T-helper 1 cell (primary cell): ENCODE measurements at regions not wholly inside any gene's neighbourhood (a gene's known extent, or its start where the extent isn't known, plus 50 kb on each side); places are given as distances from the start of the nearest gene placed in this dataset.
"Not testable (repeated sequence)": the region's sequence is repeated elsewhere in the genome, so short reads cannot be mapped to it uniquely, and the experiment has no call there.

Experiments used
- DNase-seq, 5 donors: peaks; one replicate each; pipeline ENCODE4 v3.0.0-alpha.2; 2012 to 2020

DNA sequence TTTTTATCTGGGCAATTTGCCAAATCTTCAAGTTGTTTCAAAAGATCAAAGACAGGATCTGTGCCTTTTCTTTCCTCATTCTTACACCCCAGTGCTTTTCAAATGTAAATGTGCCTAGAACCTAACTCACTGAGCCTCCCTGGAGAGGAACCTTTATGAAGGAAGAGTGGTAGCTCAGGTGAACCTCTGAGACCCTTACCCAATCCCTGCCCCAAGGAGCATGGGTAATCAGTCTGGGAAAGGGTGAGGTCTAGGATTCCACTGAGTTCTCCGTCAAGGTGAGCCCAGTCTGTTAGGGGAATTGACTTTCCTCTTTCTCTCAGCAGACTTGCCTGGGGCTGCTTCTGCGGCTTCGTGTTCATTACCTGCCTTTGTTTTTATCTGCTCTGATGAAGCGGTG, 88.1 kb upstream of the MAP4K4 start:
- no peak for DNase-seq

DNA sequence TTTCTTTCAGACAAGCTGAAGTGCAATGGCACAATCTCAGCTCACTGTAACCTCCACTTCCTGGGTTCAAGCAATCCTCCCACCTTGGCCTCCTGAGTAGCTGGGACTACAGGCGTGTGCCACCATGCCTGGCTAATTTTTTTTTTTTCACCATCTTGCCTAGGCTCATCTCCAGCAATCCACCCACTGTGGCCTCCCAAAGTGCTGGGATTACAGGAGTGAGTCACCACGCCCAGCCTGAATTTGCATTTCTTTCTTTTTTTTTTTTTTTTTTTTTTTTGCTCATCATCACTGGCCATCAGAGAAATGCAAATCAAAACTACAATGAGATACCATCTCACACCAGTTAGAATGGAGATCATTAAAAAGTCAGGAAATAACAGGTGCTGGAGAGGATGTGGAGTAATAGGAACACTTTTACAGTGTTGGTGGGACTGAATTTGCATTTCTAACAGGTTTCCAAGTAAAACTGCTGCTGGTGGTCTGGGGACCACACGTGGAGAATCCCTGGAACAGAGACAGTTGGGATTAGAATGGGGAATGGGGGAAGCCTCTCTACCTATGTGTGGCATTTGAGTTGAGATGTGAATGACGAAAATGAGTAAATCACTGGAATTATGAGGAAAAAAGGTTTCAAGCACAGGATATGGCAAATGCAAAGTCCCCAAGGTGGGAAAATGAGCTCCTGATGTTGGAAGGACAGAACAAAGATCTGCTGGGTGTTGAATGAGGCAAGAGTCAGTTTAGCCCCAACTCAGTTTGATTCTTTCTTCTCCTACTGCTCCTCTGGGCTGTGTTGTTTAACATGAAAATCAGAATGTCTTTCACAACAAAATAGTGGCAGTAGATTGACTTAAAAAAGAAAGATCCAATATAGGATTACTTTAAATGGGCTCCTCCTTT, 88.8 kb upstream of the MAP4K4 start:
- DNase-seq = no peak

- no peak for DNase-seq
Observed at GRCh38 chr2:101597347-101597944, 100.1 kb upstream of the MAP4K4 start.

DNA sequence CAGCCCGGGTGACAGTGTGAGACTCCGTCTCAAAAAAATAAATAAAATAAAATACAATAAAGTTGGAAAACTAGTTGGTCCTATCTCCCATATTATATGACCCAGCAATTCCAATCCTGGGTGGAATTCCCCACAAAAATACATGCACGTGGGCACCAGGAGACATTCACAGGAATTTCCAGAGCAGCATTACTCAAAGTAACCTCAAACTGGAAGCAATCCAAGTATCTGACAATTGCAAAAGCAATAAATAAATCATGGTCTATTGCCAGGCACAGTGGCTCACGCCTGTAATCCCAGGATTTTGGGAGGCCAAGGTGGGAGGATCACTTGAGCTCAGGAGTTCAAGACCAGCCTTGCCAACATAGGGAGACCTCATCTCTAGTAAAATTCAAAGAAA, 101.2 kb upstream of the MAP4K4 start:
- no peak for DNase-seq

GRCh38 chr2:101587251-101587650, 110.3 kb upstream of the MAP4K4 start:
- DNase-seq = no peak

DNA sequence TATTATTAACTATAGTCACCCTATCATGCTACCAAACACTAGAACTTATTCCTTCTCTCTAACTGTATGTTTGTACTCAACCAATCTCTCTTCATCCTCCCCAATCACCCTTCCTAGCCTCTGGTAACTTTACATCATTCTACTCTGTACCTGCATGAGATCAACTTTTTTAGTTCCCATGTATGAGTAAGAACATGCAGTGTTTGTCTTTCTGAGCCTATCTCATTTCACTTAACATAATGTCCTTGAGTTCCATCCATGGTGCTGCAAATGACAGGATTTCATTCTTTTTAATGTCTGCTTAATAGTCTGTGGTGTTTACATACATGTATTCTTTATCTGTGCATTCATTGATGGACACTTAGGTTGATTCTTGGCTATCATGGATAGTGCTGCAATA, 108.9 kb upstream of the RFX8 start:
- DNase-seq = no peak

GRCh38 chr2:101581675-101582299, 106.9 kb upstream of the RFX8 start:
- no peak for DNase-seq

- DNase-seq = no peak
Observed at GRCh38 chr2:101580528-101580927, 105.6 kb upstream of the RFX8 start.

GRCh38 chr2:101578671-101579070, 103.8 kb upstream of the RFX8 start:
- DNase-seq = no peak

GRCh38 chr2:101578135-101578534, 103.2 kb upstream of the RFX8 start:
- not testable (repeated sequence) for DNase-seq

DNA sequence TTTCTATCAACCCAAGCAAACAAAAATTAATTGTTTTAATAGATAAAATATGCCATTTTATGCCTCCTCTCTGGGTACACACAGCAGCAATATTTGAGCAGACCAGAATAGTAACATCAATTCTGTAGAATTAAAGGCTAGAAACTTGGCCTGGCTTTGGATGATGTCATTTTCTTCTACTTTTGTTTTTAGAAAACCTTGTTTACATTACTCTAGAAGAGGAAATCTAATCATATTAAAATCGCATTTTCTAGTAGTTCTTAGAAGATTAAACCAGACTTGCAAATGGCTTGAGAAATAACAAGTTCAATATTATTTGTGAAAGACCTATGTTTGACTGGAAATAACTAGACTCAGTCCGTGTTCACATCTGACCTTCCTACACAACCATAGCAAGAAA, 102.3 kb upstream of the RFX8 start:
- no peak for DNase-seq

- DNase-seq = no peak
Observed at GRCh38 chr2:101574622-101575021, 99.7 kb upstream of the RFX8 start.

- DNase-seq = no peak
Observed at GRCh38 chr2:101571951-101572350, 97.0 kb upstream of the RFX8 start.

DNA sequence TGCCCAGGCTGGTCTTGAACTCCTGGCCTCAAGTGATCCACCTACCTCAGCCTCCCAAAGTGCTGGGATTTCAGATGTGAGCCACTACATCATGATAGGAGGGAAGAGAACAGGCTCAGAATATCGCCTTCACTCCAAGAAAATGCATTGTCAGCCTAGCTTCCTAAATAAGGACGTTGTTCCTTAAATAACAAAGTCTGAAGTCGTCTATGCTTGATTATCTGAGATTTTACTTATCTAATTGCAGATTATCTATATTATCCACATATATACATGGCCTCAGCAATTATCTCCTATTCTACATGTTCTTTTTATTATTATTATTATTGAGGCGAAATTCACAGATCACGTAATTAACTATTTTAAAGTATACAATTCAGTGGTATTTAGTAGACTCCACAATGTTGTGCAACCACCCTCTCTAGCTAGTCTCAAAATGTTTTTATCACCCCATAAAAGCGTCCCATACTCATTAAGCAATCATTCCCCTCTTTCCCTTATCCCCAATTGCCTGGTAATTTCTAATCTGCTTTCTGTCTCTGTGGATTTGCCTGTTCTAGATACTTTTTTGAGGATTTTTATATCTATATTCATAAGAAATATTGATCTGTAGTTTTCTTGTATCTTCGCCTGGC, 95.1 kb upstream of the RFX8 start:
- no peak for DNase-seq

DNA sequence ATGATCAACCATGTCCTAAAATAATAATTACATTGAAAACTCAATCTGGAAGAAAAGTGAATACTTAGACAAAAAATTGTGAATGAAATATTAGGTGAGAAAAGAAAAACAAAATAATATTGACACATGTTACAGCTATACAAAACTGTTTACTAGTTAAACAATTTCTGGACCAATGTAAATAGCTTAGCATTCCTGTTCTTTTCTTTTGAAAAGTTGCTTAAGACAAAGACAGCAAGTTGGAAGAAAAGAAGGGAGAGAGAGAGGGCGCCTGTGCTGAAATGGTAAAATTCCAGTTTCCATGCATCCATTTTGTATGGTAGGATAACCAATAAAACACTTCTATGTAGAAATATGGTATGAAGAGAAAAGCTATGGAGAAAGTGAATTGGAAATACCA, 94.1 kb upstream of the RFX8 start:
- no peak for DNase-seq

DNA sequence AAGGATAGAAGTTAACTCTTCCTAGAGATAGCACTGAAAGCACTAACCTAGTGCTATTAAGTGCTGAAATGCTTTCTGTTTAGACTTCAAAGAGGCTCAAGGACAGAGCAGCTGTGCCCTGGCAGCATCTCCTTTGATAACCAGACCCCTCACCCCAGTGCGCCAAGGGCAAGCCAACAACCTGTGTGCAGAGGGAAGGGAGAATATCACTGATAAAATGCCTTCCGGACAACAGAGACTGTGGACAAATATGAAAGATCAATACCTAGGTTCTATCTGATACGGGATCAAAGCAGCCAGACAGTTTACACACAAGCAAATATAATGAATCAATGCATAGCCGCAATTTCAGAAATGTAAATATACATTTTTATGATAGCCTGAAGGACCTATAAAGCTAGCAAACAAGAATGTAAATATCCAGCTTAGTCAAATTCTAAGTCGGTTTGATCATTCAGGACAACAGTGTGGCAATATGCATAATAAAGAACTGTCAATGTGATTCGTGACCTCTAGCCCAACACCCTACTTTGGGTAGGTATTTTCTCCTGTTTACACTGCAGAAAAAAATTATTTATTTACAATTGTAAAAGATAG, 91.8 kb upstream of the RFX8 start:
- DNase-seq = no peak

DNA sequence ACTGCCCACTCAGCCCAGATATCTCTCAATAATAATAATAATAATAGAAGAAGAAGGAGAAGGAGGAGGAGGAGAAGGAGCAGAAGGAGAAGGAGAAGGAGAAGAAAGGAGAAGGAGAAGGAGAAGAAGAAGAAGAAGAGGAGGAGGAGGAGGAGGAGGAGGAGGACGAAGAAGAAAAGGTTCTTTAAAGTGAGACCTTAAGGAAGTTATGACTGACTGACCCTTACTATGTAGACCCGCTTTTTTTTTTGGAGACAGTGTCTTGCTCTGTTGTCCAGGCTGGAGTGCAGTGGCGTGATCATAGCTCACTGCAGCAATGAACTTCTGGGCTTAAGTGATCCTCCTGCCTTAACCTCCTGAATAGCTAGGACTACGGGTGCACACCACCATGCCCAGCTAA, 88.9 kb upstream of the RFX8 start:
- DNase-seq = no peak

DNA sequence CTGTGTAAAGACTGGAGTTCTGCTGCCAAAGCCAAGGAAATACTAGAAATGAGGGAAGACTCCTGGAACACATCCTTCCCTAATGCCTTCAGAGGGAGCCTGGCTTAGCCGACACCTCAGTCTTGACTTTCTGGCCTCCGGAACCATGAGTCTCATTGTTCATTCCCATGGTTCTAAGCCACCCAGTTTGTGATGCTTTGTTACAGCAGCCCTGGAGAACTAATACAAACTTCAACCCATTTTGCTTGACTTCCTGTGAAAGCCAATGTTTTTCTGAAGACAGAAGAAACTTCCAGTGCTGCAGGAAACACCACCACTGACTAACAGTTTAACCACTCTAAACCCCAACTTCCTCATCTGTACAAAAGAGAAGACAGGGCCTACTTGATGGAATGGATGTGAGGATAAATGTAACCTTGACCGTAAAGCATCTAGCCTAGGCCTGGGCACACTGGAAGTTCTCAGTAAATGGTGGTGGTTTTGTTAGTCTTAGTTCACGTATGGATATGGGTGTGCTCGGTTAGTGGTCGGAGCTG, 85.9 kb upstream of the RFX8 start:
- peak in 1 of 5 donors; percentile 72 for DNase-seq

DNA sequence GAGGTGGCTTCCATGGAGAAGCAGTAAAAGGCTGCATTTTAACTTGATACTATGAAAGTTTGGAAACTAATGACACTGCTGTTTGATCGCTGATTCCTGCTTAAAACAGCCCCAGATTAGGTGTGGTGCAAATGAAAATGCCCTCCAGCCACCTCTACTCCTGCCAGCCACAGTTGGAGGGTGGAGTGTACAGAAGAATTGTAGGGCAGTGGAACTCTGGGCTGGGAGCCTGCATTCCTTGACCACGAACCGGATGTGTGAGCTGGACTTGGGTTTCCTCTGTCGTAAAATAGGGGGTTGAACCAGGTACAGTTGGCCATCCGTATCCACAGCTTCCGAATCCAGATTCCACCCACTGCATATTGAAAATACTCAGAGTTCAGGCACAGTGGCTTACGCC, 84.6 kb upstream of the RFX8 start:
- no peak for DNase-seq

- DNase-seq = no peak
Observed at GRCh38 chr2:101558740-101559525, 84.0 kb upstream of the RFX8 start.

- DNase-seq = no peak
Observed at GRCh38 chr2:101556033-101556459, 81.1 kb upstream of the RFX8 start.

- peak in 1 of 5 donors; percentile 43 for DNase-seq
Observed at GRCh38 chr2:101551336-101551888, 76.5 kb upstream of the RFX8 start.
